Astrocyte (in vitro differentiated cells and primary cell): ENCODE measurements at regions not wholly inside any gene's neighbourhood (a gene's known extent, or its start where the extent isn't known, plus 50 kb on each side); places are given as distances from the start of the nearest gene placed in this dataset.

Experiments used
- DNase-seq: peaks from one replicate; pipeline ENCODE4 v3.0.0-alpha.2; 2010; ENCODE audit warnings: low read depth
- FAIRE-seq: peaks from 2 replicates; lab custom pipeline; 2011; peaks lifted over from hg19 to GRCh38; lab: Jason Lieb, UNC
- H2AFZ ChIP-seq: 2 replicates; pipeline ENCODE4 v1.6.0; 2012; ENCODE audit warnings: low read depth, low read length, inconsistent platforms
- H3K27ac ChIP-seq: 2 replicates; pipeline ENCODE4 v1.5.1; 2011; ENCODE audit warnings: low read depth, low read length, inconsistent platforms
- H3K27me3 ChIP-seq: 2 replicates; pipeline ENCODE4 v1.6.0; 2011; ENCODE audit warnings: low read length, inconsistent platforms; ENCODE audit not compliant: insufficient read depth
- H3K36me3 ChIP-seq: 2 replicates; pipeline ENCODE4 v1.5.1; 2011; ENCODE audit warnings: low read length, inconsistent platforms; ENCODE audit not compliant: insufficient read depth
- H3K4me1 ChIP-seq: 2 replicates; pipeline ENCODE4 v1.5.1; 2011; ENCODE audit warnings: low read length, inconsistent platforms; ENCODE audit not compliant: insufficient read depth
- H3K4me2 ChIP-seq: 2 replicates; pipeline ENCODE4 v1.6.0; 2012; ENCODE audit warnings: low read length, inconsistent platforms
- H3K4me3 ChIP-seq: 2 replicates; pipeline ENCODE4 v1.5.1; 2011; ENCODE audit warnings: low read depth, mild to moderate bottlenecking, low read length, inconsistent platforms; ENCODE audit not compliant: insufficient read depth
- H3K79me2 ChIP-seq: 2 replicates; pipeline ENCODE4 v1.6.0; 2012; ENCODE audit warnings: mild to moderate bottlenecking, low read length, inconsistent platforms; ENCODE audit not compliant: insufficient read depth
- H3K9ac ChIP-seq: 2 replicates; pipeline ENCODE4 v1.6.0; 2012; ENCODE audit warnings: mild to moderate bottlenecking, low read length, inconsistent platforms
- H3K9me3 ChIP-seq: 2 replicates; pipeline ENCODE4 v1.5.1; 2012; ENCODE audit warnings: low read depth, mild to moderate bottlenecking, low read length, inconsistent platforms; ENCODE audit not compliant: insufficient read depth
- H4K20me1 ChIP-seq: 2 replicates; pipeline ENCODE4 v1.6.0; 2012; ENCODE audit warnings: low read length, inconsistent platforms; ENCODE audit not compliant: insufficient read depth
- H3K27ac Mint-ChIP-seq: one replicate; pipeline ENCODE4 v1.8.0; 2021; ENCODE audit warnings: mild to moderate bottlenecking, mixed read lengths; ENCODE audit not compliant: unreplicated experiment
- H3K27me3 Mint-ChIP-seq: one replicate; pipeline ENCODE4 v1.8.0; 2021; ENCODE audit warnings: low read depth, mixed read lengths; ENCODE audit not compliant: unreplicated experiment
- H3K36me3 Mint-ChIP-seq: one replicate; pipeline ENCODE4 v1.8.0; 2021; ENCODE audit warnings: low read depth, mixed read lengths; ENCODE audit not compliant: unreplicated experiment
- H3K4me1 Mint-ChIP-seq: one replicate; pipeline ENCODE4 v1.8.0; 2021; ENCODE audit warnings: low read depth, mixed read lengths; ENCODE audit not compliant: unreplicated experiment
- H3K4me3 Mint-ChIP-seq: one replicate; pipeline ENCODE4 v1.8.0; 2021; ENCODE audit warnings: mild to moderate bottlenecking, moderate library complexity, mixed read lengths; ENCODE audit not compliant: unreplicated experiment
- H3K9me3 Mint-ChIP-seq: one replicate; pipeline ENCODE4 v1.8.0; 2021; ENCODE audit warnings: mild to moderate bottlenecking, mixed read lengths; ENCODE audit not compliant: unreplicated experiment
- EZH2 ChIP-seq: IDR thresholded peaks from 2 replicates; pipeline ENCODE4 v1.6.1; 2012; ENCODE audit warnings: mild to moderate bottlenecking, low read length, inconsistent platforms; ENCODE audit not compliant: insufficient read depth
- TF ChIP-seq, protein P1 (sequence below): IDR thresholded peaks from 2 replicates; pipeline ENCODE4 v1.5.1; 2011; ENCODE audit warnings: low read depth, mild to moderate bottlenecking, inconsistent platforms, low read length, moderate library complexity; ENCODE audit not compliant: insufficient read depth

DNA sequence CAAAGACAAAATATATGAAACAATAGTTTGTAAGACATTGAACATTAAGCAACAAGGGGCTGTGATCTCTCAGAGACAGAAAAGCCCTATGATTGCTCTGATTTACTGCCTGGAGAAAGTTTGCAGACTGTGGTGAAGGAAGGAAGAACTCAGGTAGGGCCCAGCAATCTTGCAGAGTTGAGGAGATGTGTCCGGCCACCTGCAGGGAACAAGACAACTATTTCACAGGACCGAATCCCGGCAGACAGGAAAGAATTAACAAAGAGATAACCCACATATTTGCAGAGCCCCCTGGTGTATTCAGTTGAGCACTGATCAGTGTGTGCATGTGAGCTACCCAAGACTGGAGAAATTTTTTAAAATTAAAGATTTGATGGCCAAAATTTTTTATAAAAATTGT, 58.3 kb upstream of the FMN2 start:
- H3K27ac ChIP-seq, result no peak overlapping the region
- no peaks in the 10 kb centered on the region for H3K79me2 ChIP-seq
- Mint-ChIP-seq H3K27me3 (no peaks in the 10 kb centered on the region), H3K4me3 (no peak overlapping the region), H3K9me3 (no peaks in the 10 kb centered on the region), H3K4me1 (peaks cover 30% of the 10 kb centered on the region), H3K36me3 (no peaks in the 10 kb centered on the region), H3K27ac (no peak overlapping the region)
- TF ChIP-seq, protein P1, sequence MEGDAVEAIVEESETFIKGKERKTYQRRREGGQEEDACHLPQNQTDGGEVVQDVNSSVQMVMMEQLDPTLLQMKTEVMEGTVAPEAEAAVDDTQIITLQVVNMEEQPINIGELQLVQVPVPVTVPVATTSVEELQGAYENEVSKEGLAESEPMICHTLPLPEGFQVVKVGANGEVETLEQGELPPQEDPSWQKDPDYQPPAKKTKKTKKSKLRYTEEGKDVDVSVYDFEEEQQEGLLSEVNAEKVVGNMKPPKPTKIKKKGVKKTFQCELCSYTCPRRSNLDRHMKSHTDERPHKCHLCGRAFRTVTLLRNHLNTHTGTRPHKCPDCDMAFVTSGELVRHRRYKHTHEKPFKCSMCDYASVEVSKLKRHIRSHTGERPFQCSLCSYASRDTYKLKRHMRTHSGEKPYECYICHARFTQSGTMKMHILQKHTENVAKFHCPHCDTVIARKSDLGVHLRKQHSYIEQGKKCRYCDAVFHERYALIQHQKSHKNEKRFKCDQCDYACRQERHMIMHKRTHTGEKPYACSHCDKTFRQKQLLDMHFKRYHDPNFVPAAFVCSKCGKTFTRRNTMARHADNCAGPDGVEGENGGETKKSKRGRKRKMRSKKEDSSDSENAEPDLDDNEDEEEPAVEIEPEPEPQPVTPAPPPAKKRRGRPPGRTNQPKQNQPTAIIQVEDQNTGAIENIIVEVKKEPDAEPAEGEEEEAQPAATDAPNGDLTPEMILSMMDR, result no peak
- TF ChIP-seq EZH2, result no peak
- H3K36me3 ChIP-seq, result no peaks in the 10 kb centered on the region
- no peaks in the 10 kb centered on the region for H4K20me1 ChIP-seq
- H2AFZ ChIP-seq, result no peak overlapping the region
- H3K4me3 ChIP-seq, result no peak overlapping the region
- H3K27me3 ChIP-seq, result no peaks in the 10 kb centered on the region
- H3K4me1 ChIP-seq, result peaks cover 19% of the 10 kb centered on the region
- DNase-seq, result no peak
- FAIRE-seq, result no peak
- H3K9me3 ChIP-seq, result no peaks in the 10 kb centered on the region
- no peak overlapping the region for H3K4me2 ChIP-seq
- no peak overlapping the region for H3K9ac ChIP-seq

DNA sequence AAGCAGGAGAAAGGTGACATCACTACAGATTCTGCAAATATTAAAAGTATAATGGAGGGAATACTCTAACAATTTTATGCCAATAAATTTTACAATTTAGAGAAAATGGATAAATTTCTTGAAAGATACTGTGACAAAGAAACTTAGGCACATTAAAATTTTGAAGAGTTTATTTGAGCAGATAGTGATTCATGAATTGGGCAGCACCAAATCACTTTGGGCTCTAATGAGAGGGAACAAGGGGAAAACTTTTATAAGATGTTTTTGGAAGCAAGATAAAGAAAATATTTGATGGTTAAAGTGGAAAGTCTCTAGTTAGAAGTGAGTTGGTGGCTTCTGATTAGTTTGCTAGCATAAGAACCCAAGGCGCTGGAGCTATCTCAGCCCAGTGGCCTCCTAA, 55.2 kb upstream of the FMN2 start:
- H3K9me3 ChIP-seq, result no peaks in the 10 kb centered on the region
- FAIRE-seq, result no peak
- no peaks in the 10 kb centered on the region for H3K36me3 ChIP-seq
- H3K9me3 Mint-ChIP-seq, result no peaks in the 10 kb centered on the region
- no peak overlapping the region for H3K4me3 Mint-ChIP-seq
- H3K27me3 Mint-ChIP-seq, result no peaks in the 10 kb centered on the region
- no peak overlapping the region for H2AFZ ChIP-seq
- H3K27ac ChIP-seq, result no peak overlapping the region
- no peaks in the 10 kb centered on the region for H3K27me3 ChIP-seq
- TF ChIP-seq, protein P1, result no peak
- no peak for TF ChIP-seq EZH2
- no peak overlapping the region for H3K9ac ChIP-seq
- no peaks in the 10 kb centered on the region for H3K36me3 Mint-ChIP-seq
- H3K4me1 Mint-ChIP-seq, result peaks cover 11% of the 10 kb centered on the region
- DNase-seq, result no peak
- H3K4me1 ChIP-seq, result peaks cover 5% of the 10 kb centered on the region
- H3K27ac Mint-ChIP-seq, result no peak overlapping the region
- H3K4me2 ChIP-seq, result no peak overlapping the region
- no peaks in the 10 kb centered on the region for H4K20me1 ChIP-seq
- H3K4me3 ChIP-seq, result no peak overlapping the region
- no peaks in the 10 kb centered on the region for H3K79me2 ChIP-seq
